ENCODE measurements at regions not wholly inside any gene's neighbourhood (a gene's known extent, or its start where the extent isn't known, plus 50 kb on each side); places are given as distances from the start of the nearest gene placed in this dataset.

GRCh38 chr3:178295292-178295912, 240.8 kb upstream of the KCNMB2 start:
- DNase-seq = no peak

- no peak for DNase-seq
Observed at GRCh38 chr3:178297199-178297598, 239.0 kb upstream of the KCNMB2 start.

GRCh38 chr3:178297740-178298139, 238.5 kb upstream of the KCNMB2 start:
- DNase-seq = no peak

GRCh38 chr3:178300441-178300959, 235.7 kb upstream of the KCNMB2 start:
- DNase-seq = no peak

GRCh38 chr3:178302966-178303930, 233.0 kb upstream of the KCNMB2 start:
- no peak for DNase-seq

- DNase-seq = no peak
Observed at GRCh38 chr3:178304758-178305467, 231.3 kb upstream of the KCNMB2 start.

GRCh38 chr3:178306432-178307115, 229.7 kb upstream of the KCNMB2 start:
- no peak for DNase-seq

- DNase-seq = no peak
Observed at GRCh38 chr3:178308771-178309170, 227.5 kb upstream of the KCNMB2 start.

- no peak for DNase-seq
Observed at GRCh38 chr3:178310949-178311348, 225.3 kb upstream of the KCNMB2 start.

- DNase-seq = no peak
Observed at GRCh38 chr3:178313716-178314115, 222.5 kb upstream of the KCNMB2 start.

- DNase-seq = no peak
Observed at GRCh38 chr3:178318340-178318739, 217.9 kb upstream of the KCNMB2 start.

- no peak for DNase-seq
Observed at GRCh38 chr3:178318941-178319816, 217.1 kb upstream of the KCNMB2 start.

GRCh38 chr3:178320456-178321351, 215.5 kb upstream of the KCNMB2 start:
- no peak for DNase-seq

GRCh38 chr3:178324356-178324755, 211.9 kb upstream of the KCNMB2 start:
- DNase-seq = no peak

GRCh38 chr3:178325330-178325729, 210.9 kb upstream of the KCNMB2 start:
- no peak for DNase-seq

GRCh38 chr3:178329936-178330335, 206.3 kb upstream of the KCNMB2 start:
- no peak for DNase-seq

- no peak for DNase-seq
Observed at GRCh38 chr3:178334239-178334638, 202.0 kb upstream of the KCNMB2 start.

GRCh38 chr3:178336336-178336735, 199.9 kb upstream of the KCNMB2 start:
- no peak for DNase-seq

- DNase-seq = no peak
Observed at GRCh38 chr3:178340506-178340905, 195.7 kb upstream of the KCNMB2 start.

- DNase-seq = no peak
Observed at GRCh38 chr3:178341636-178342035, 194.6 kb upstream of the KCNMB2 start.

- DNase-seq = no peak
Observed at GRCh38 chr3:178342111-178342510, 194.1 kb upstream of the KCNMB2 start.
